HG03521 (cell line): ENCODE measurements at regions not wholly inside any gene's neighbourhood (a gene's known extent, or its start where the extent isn't known, plus 50 kb on each side); places are given as distances from the start of the nearest gene placed in this dataset.

ENCODE experiments used
- ATAC-seq: cut with Tn5 transposase; IDR thresholded peaks from one replicate; pipeline ENCODE4 v1.9.1; 2021; ENCODE audit warnings: mild to moderate bottlenecking, moderate library complexity; ENCODE audit not compliant: unreplicated experiment

DNA sequence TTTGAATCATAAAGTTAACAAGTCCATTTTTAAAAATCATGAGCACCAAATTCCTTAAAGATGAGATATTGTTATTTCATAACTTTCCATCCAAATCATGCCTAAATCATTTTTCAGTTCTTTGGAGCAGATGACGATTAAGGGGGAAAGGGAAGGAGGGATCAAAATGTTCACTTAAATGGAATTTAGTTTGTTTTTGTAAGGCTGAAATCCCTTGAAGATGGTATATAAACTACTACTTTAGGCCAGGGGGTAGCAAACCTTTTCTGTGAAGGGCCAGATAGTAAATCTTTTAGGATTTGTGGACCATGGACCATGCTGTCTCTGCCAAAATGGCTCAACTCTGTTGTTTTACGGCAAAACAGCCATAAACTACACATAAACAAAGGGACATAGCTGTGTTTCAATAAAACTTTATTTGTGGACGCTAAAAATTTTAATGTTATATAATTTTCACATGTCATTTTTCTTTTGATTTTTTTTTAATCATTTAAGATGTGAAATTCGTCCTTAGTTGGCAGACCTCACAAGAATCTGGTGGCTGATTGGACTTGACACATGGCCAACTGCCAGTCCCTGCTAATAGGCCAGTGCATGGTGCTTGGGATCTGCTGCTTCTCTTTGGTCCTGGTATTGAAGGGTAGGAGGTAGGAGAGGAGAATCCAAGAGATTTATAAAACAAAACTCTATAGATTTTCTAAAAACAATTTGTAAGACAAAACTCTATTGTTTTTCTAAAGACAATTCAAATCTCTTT lies 52.0 kb upstream of the RTN4 start:
- ATAC-seq = no peak

DNA sequence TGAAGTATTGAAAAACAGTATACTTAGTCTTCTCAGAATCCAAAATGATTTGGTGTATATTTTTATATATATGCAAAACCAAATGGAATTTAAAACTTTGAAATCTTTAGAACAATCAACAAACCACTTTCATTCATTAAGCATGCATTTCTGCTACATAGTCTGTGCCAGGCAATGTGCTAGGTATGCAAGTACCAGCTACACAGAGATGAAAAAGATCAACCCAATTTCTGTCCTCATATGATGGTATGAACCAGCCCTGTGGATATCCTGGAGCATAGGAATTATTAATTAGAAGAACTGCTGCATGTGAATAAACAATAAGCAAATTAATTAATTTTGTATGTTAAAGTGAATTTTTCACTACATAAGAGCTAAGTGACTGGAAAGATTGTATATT lies 51.2 kb upstream of the RTN4 start:
- no peak for ATAC-seq

DNA sequence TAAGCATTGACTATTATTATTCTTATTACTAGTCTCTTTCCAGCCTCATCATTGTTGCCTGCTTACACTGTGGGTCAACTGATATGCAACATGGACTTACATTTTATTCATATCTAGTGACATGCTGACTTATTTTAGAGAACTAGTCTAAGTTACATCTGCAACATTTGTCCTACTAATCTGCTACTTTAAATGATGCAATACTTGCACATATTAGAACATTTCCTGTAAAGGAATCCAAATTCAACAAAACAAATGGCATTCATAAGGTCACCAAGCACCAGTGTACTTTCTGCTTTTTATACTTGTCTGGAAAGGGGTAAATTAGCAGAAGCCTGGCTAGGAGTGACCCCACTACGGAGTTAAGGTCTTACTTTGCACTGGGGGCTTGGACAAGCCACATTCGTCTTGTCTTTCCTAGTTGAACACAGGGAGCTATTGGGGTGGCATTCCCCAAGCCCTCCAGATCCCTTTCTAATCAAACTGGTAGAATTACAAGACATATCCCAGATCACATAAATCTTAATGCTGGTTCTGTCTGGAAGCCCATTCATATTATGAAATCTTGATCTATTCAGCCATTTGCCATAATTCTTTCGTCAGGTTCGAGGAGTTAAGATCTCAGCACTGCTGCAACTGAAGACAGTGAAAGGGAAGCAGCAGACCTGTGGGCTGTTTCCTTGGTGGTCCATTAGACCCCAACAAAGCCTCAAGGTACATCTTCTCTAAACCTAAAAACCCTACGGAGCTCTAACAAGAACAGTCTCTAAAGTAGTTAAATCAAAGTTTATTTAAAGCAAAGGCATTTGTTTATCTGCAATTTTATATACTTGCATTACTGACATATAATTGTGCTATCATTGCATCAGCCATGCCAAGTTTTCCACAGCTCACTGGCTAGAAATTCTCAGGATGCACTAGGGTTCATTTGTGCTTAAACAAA lies 49.9 kb upstream of the RTN4 start:
- ATAC-seq = no peak
